ENCODE measurements at regions not wholly inside any gene's neighbourhood (a gene's known extent, or its start where the extent isn't known, plus 50 kb on each side); places are given as distances from the start of the nearest gene placed in this dataset.

DNA sequence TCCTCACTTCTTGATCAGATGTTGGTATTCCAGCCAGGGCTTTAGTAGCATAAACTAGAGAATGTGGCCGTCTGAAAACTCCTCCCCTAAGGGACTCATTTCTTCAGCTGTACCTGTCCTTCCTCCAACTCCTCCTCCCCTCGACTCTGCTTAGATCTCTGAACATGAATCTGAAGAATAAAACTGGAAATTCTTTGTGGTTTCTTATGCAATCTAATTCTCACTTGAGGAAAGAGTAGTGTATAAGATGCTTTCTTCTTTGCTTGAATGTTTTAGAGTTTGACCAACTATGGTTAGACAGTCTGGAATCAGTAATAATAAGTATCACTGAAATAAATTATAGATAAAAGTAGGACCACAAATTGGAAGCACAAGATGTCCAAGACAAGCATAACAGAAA lies 128.5 kb downstream of the LRRC70 start:
- H3K9me3 ChIP-seq (ENCODE audit: low read length) = no peaks in the 10 kb centered on the region
- CTCF ChIA-PET (ENCODE audit: unreplicated experiment) = no interaction called here
- H3K79me2 ChIP-seq (ENCODE audit: insufficient read depth, low read depth, low read length) = no peaks in the 10 kb centered on the region
- no peak overlapping the region for H2AFZ ChIP-seq (ENCODE audit: low read length)
- H3K4me3 ChIP-seq (ENCODE audit: low read depth, low read length, poor library complexity, severe bottlenecking) = no peak overlapping the region
- intact Hi-C loops (cut with micrococcal nuclease; ENCODE audit: unreplicated experiment) = no loop called here
- no peak overlapping the region for H3K27ac ChIP-seq (ENCODE audit: low read depth, low read length, poor library complexity, severe bottlenecking)
- POLR2A ChIA-PET = no interaction called here
- H3K4me2 ChIP-seq (ENCODE audit: low read length) = no peak overlapping the region
- H4K20me1 ChIP-seq (ENCODE audit: insufficient read depth, low read length) = no peaks in the 10 kb centered on the region
- no TSS peak for BruUV-seq (replicated peaks)
- H3K36me3 ChIP-seq (ENCODE audit: insufficient read depth, low read length) = no peaks in the 10 kb centered on the region
- DNase-seq (ENCODE audit: low spot score) = no peak
- TF ChIP-seq, protein P1, sequence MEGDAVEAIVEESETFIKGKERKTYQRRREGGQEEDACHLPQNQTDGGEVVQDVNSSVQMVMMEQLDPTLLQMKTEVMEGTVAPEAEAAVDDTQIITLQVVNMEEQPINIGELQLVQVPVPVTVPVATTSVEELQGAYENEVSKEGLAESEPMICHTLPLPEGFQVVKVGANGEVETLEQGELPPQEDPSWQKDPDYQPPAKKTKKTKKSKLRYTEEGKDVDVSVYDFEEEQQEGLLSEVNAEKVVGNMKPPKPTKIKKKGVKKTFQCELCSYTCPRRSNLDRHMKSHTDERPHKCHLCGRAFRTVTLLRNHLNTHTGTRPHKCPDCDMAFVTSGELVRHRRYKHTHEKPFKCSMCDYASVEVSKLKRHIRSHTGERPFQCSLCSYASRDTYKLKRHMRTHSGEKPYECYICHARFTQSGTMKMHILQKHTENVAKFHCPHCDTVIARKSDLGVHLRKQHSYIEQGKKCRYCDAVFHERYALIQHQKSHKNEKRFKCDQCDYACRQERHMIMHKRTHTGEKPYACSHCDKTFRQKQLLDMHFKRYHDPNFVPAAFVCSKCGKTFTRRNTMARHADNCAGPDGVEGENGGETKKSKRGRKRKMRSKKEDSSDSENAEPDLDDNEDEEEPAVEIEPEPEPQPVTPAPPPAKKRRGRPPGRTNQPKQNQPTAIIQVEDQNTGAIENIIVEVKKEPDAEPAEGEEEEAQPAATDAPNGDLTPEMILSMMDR (conservative IDR thresholded peaks at IDR 0.05; ENCODE audit: low read length) = no peak
- TF ChIP-seq EZH2phosphoT487 (IDR thresholded peaks at IDR 0.05; ENCODE audit: borderline replicate concordance, low read depth, low read length) = no peak
- no peaks in the 10 kb centered on the region for H3K4me1 ChIP-seq (ENCODE audit: insufficient read depth, low read length, poor library complexity, severe bottlenecking)
- peaks cover 4% of the 10 kb centered on the region; the same call in 1 of the 2 replicates for H3K9me2 ChIP-seq (ENCODE audit: insufficient read depth, low read length)

DNA sequence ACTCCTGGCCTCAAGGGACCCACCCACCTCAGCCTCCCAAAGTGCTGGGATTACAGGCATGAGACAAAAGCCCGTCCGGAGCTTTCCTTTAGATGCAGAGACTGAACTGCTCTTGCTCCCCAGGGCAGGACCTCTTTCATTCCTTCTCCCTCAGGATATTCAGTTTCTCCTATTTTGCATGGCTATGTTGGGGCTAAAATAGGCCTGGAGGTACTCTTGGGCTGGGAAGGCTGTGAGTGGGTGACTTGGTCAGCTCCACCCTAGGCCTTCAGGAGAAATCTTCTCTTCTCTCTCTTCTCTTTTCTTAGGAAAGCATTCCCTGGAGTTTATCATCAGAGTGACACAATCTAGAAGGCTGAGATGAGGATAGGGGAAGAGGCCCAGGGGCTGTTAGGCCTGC lies 126.4 kb downstream of the LRRC70 start:
- DNase-seq (ENCODE audit: low spot score) = no peak
- no peaks in the 10 kb centered on the region for H3K9me3 ChIP-seq (ENCODE audit: low read length)
- H3K79me2 ChIP-seq (ENCODE audit: insufficient read depth, low read depth, low read length) = no peaks in the 10 kb centered on the region
- H3K4me2 ChIP-seq (ENCODE audit: low read length) = no peak overlapping the region
- ChIA-PET POLR2A (no interaction called here), CTCF (ENCODE audit: unreplicated experiment) (no interaction called here)
- TF ChIP-seq EZH2phosphoT487 (IDR thresholded peaks at IDR 0.05; ENCODE audit: borderline replicate concordance, low read depth, low read length) = no peak
- TF ChIP-seq, protein P1 (conservative IDR thresholded peaks at IDR 0.05; ENCODE audit: low read length) = no peak
- no peak overlapping the region for H3K4me3 ChIP-seq (ENCODE audit: low read depth, low read length, poor library complexity, severe bottlenecking)
- H2AFZ ChIP-seq (ENCODE audit: low read length) = no peak overlapping the region
- H3K36me3 ChIP-seq (ENCODE audit: insufficient read depth, low read length) = no peaks in the 10 kb centered on the region
- H3K9me2 ChIP-seq (ENCODE audit: insufficient read depth, low read length) = peaks cover 4% of the 10 kb centered on the region; the same call in 1 of the 2 replicates
- intact Hi-C loops (cut with micrococcal nuclease; ENCODE audit: unreplicated experiment) = no loop called here
- no TSS peak for BruUV-seq (replicated peaks)
- no peak overlapping the region for H3K27ac ChIP-seq (ENCODE audit: low read depth, low read length, poor library complexity, severe bottlenecking)
- no peaks in the 10 kb centered on the region for H4K20me1 ChIP-seq (ENCODE audit: insufficient read depth, low read length)
- H3K4me1 ChIP-seq (ENCODE audit: insufficient read depth, low read length, poor library complexity, severe bottlenecking) = no peaks in the 10 kb centered on the region

DNA sequence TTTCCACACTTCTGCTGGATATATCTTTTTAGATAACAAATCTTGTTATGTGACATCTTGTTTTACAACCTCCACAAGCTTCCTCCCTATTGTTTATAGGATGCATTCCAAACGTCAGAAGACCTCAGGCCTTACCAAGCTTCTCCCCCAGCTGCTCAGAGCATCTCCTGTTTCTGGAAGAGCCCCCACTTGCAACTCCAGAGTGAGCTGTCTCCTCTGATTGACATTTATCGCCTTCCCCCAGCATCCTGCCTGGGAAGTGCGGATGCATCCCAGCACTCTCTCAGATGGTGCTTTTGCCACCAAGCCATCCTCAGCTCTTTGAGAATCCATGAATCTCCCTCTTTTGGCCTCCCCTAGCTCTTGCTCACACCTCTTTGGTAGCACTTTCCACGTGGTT lies 123.5 kb downstream of the LRRC70 start:
- H3K79me2 ChIP-seq (ENCODE audit: insufficient read depth, low read depth, low read length) = no peaks in the 10 kb centered on the region
- H3K27ac ChIP-seq (ENCODE audit: low read depth, low read length, poor library complexity, severe bottlenecking) = no peak overlapping the region
- no peak for DNase-seq (ENCODE audit: low spot score)
- no peaks in the 10 kb centered on the region for H4K20me1 ChIP-seq (ENCODE audit: insufficient read depth, low read length)
- H3K36me3 ChIP-seq (ENCODE audit: insufficient read depth, low read length) = no peaks in the 10 kb centered on the region
- no peaks in the 10 kb centered on the region for H3K9me2 ChIP-seq (ENCODE audit: insufficient read depth, low read length)
- no peak for TF ChIP-seq EZH2phosphoT487 (IDR thresholded peaks at IDR 0.05; ENCODE audit: borderline replicate concordance, low read depth, low read length)
- TF ChIP-seq, protein P1 (conservative IDR thresholded peaks at IDR 0.05; ENCODE audit: low read length) = no peak
- ChIA-PET POLR2A (no interaction called here), CTCF (ENCODE audit: unreplicated experiment) (no interaction called here)
- H3K4me3 ChIP-seq (ENCODE audit: low read depth, low read length, poor library complexity, severe bottlenecking) = no peak overlapping the region
- H3K4me1 ChIP-seq (ENCODE audit: insufficient read depth, low read length, poor library complexity, severe bottlenecking) = no peaks in the 10 kb centered on the region
- no peaks in the 10 kb centered on the region for H3K9me3 ChIP-seq (ENCODE audit: low read length)
- no TSS peak for BruUV-seq (replicated peaks)
- no peak overlapping the region for H3K4me2 ChIP-seq (ENCODE audit: low read length)
- no peak overlapping the region for H2AFZ ChIP-seq (ENCODE audit: low read length)
- intact Hi-C loops (cut with micrococcal nuclease; ENCODE audit: unreplicated experiment) = no loop called here
